ENCODE measurements at regions not wholly inside any gene's neighbourhood (a gene's known extent, or its start where the extent isn't known, plus 50 kb on each side); places are given as distances from the start of the nearest gene placed in this dataset.
"Not testable (repeated sequence)": the region's sequence is repeated elsewhere in the genome, so short reads cannot be mapped to it uniquely, and the experiment has no call there.

- DNase-seq (ENCODE audit: low read depth), result no peak
- no peak overlapping the region for H3K4me3 ChIP-seq (ENCODE audit: control insufficient read depth, low read depth, low read length)
Measured at GRCh38 chr17:5976251-5976650, 93.9 kb upstream of the WSCD1 start.

GRCh38 chr17:5978496-5978895 lies 91.7 kb upstream of the WSCD1 start:
- DNase-seq (ENCODE audit: low read depth), result no peak
- TF ChIP-seq, protein P1, sequence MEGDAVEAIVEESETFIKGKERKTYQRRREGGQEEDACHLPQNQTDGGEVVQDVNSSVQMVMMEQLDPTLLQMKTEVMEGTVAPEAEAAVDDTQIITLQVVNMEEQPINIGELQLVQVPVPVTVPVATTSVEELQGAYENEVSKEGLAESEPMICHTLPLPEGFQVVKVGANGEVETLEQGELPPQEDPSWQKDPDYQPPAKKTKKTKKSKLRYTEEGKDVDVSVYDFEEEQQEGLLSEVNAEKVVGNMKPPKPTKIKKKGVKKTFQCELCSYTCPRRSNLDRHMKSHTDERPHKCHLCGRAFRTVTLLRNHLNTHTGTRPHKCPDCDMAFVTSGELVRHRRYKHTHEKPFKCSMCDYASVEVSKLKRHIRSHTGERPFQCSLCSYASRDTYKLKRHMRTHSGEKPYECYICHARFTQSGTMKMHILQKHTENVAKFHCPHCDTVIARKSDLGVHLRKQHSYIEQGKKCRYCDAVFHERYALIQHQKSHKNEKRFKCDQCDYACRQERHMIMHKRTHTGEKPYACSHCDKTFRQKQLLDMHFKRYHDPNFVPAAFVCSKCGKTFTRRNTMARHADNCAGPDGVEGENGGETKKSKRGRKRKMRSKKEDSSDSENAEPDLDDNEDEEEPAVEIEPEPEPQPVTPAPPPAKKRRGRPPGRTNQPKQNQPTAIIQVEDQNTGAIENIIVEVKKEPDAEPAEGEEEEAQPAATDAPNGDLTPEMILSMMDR (IDR thresholded peaks at IDR 0.05; ENCODE audit: control insufficient read depth, insufficient read depth, low read depth, low read length, missing control alignments), result no peak
- H3K4me3 ChIP-seq (ENCODE audit: control insufficient read depth, low read depth, low read length), result no peak overlapping the region

More at GRCh38 chr17:5976251-5976650, 93.9 kb upstream of the WSCD1 start:
- TF ChIP-seq, protein P1 (IDR thresholded peaks at IDR 0.05; ENCODE audit: control insufficient read depth, insufficient read depth, low read depth, low read length, missing control alignments), result no peak

- TF ChIP-seq, protein P1 (IDR thresholded peaks at IDR 0.05; ENCODE audit: control insufficient read depth, insufficient read depth, low read depth, low read length, missing control alignments), result no peak
- no peak overlapping the region for H3K4me3 ChIP-seq (ENCODE audit: control insufficient read depth, low read depth, low read length)
- no peak for DNase-seq (ENCODE audit: low read depth)
Measured at GRCh38 chr17:5980941-5981340, 89.2 kb upstream of the WSCD1 start.

DNA sequence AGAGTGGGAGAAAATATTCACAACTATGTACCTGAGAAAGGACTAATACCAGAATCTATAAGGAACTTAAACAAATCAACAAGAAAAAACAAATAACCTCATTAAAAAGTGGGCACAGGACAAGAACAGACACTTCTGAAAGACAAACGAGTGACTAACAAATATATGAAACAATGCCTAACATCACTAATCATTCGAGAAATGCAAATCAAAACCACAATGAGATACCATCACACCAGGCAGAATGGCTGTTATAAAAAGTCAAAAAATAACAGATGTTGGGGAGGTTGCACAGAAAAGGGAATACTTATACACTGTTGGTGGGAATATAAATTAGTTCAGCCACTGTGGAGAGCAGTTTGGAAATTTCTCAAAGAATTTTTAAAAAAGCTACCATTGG lies 83.5 kb upstream of the WSCD1 start:
- TF ChIP-seq, protein P1 (IDR thresholded peaks at IDR 0.05; ENCODE audit: control insufficient read depth, insufficient read depth, low read depth, low read length, missing control alignments), result no peak
- no peak for DNase-seq (ENCODE audit: low read depth)
- H3K4me3 ChIP-seq (ENCODE audit: control insufficient read depth, low read depth, low read length), result no peak overlapping the region

- no peak overlapping the region for H3K4me3 ChIP-seq (ENCODE audit: control insufficient read depth, low read depth, low read length)
- TF ChIP-seq, protein P1 (IDR thresholded peaks at IDR 0.05; ENCODE audit: control insufficient read depth, insufficient read depth, low read depth, low read length, missing control alignments), result no peak
- DNase-seq (ENCODE audit: low read depth), result no peak
Measured at GRCh38 chr17:6000426-6000825, 69.8 kb upstream of the WSCD1 start.

GRCh38 chr17:6003221-6003620 lies 67.0 kb upstream of the WSCD1 start:
- not testable (repeated sequence) for H3K4me3 ChIP-seq (ENCODE audit: control insufficient read depth, low read depth, low read length); DNase-seq (ENCODE audit: low read depth)

GRCh38 chr17:6005939-6006338 lies 64.2 kb upstream of the WSCD1 start:
- H3K4me3 ChIP-seq (ENCODE audit: control insufficient read depth, low read depth, low read length), result no peak overlapping the region
- TF ChIP-seq, protein P1 (IDR thresholded peaks at IDR 0.05; ENCODE audit: control insufficient read depth, insufficient read depth, low read depth, low read length, missing control alignments), result no peak
- no peak for DNase-seq (ENCODE audit: low read depth)
